Smooth muscle cell of the brain vasculature (primary cell): ENCODE measurements at regions not wholly inside any gene's neighbourhood (a gene's known extent, or its start where the extent isn't known, plus 50 kb on each side); places are given as distances from the start of the nearest gene placed in this dataset.

Experiments used
- DNase-seq: peaks from one replicate; pipeline ENCODE4 v3.0.0-alpha.2; 2012; ENCODE audit warnings: low read depth, low spot score

GRCh38 chr13:72120632-72121031, 253.6 kb upstream of the DACH1 start:
- no peak for DNase-seq

GRCh38 chr13:72113931-72114330, 246.9 kb upstream of the DACH1 start:
- no peak for DNase-seq

GRCh38 chr13:72113076-72113475, 246.1 kb upstream of the DACH1 start:
- no peak for DNase-seq

- DNase-seq = no peak
Observed at GRCh38 chr13:72112216-72112615, 245.2 kb upstream of the DACH1 start.

- no peak for DNase-seq
Observed at GRCh38 chr13:72109863-72110262, 242.9 kb upstream of the DACH1 start.

GRCh38 chr13:72104656-72105180, 237.7 kb upstream of the DACH1 start:
- DNase-seq = no peak

GRCh38 chr13:72101768-72102400, 234.9 kb upstream of the DACH1 start:
- no peak for DNase-seq

- DNase-seq = no peak
Observed at GRCh38 chr13:72100339-72100738, 233.3 kb upstream of the DACH1 start.

GRCh38 chr13:72097568-72097967, 230.6 kb upstream of the DACH1 start:
- DNase-seq = no peak

- DNase-seq = no peak
Observed at GRCh38 chr13:72093262-72093661, 226.3 kb upstream of the DACH1 start.

GRCh38 chr13:72074663-72075062, 207.7 kb upstream of the DACH1 start:
- no peak for DNase-seq

GRCh38 chr13:72072261-72072660, 205.3 kb upstream of the DACH1 start:
- DNase-seq = no peak

GRCh38 chr13:72071713-72072112, 204.7 kb upstream of the DACH1 start:
- DNase-seq = no peak

- DNase-seq = no peak
Observed at GRCh38 chr13:72062566-72062965, 195.6 kb upstream of the DACH1 start.

- no peak for DNase-seq
Observed at GRCh38 chr13:72061613-72062012, 194.6 kb upstream of the DACH1 start.

- DNase-seq = no peak
Observed at GRCh38 chr13:72050251-72050650, 183.2 kb upstream of the DACH1 start.

- DNase-seq = no peak
Observed at GRCh38 chr13:72043366-72043765, 176.4 kb upstream of the DACH1 start.

- DNase-seq = no peak
Observed at GRCh38 chr13:72041165-72041564, 174.2 kb upstream of the DACH1 start.

GRCh38 chr13:72039126-72039525, 172.1 kb upstream of the DACH1 start:
- DNase-seq = no peak

GRCh38 chr13:72029981-72030380, 163.0 kb upstream of the DACH1 start:
- no peak for DNase-seq

- DNase-seq = no peak
Observed at GRCh38 chr13:72025836-72026235, 158.8 kb upstream of the DACH1 start.

- no peak for DNase-seq
Observed at GRCh38 chr13:72023895-72024294, 156.9 kb upstream of the DACH1 start.

GRCh38 chr13:72005455-72005854, 138.5 kb upstream of the DACH1 start:
- DNase-seq = no peak
